Osteocyte (in vitro differentiated cells): ENCODE measurements at regions not wholly inside any gene's neighbourhood (a gene's known extent, or its start where the extent isn't known, plus 50 kb on each side); places are given as distances from the start of the nearest gene placed in this dataset.

Experiments
- DNase-seq: peaks from one replicate; pipeline ENCODE4 v3.0.0; 2021; ENCODE audit warnings: mixed read lengths; ENCODE audit not compliant: unreplicated experiment; ENCODE audit errors: extremely low spot score
- H3K27ac Mint-ChIP-seq: one replicate; pipeline ENCODE4 v1.8.0; 2021; ENCODE audit warnings: mild to moderate bottlenecking, mixed read lengths; ENCODE audit not compliant: unreplicated experiment
- H3K27me3 Mint-ChIP-seq: one replicate; pipeline ENCODE4 v1.8.0; 2021; ENCODE audit warnings: mixed read lengths; ENCODE audit not compliant: unreplicated experiment
- H3K36me3 Mint-ChIP-seq: one replicate; pipeline ENCODE4 v1.8.0; 2021; ENCODE audit warnings: mixed read lengths; ENCODE audit not compliant: unreplicated experiment
- H3K4me1 Mint-ChIP-seq: one replicate; pipeline ENCODE4 v1.8.0; 2021; ENCODE audit warnings: mixed read lengths; ENCODE audit not compliant: unreplicated experiment
- H3K4me3 Mint-ChIP-seq: one replicate; pipeline ENCODE4 v1.8.0; 2021; ENCODE audit warnings: mild to moderate bottlenecking, moderate library complexity, mixed read lengths; ENCODE audit not compliant: unreplicated experiment
- H3K9me3 Mint-ChIP-seq: one replicate; pipeline ENCODE4 v1.8.0; 2021; ENCODE audit warnings: mixed read lengths; ENCODE audit not compliant: unreplicated experiment
- TF ChIP-seq, protein P1 (sequence below): fragments of 200-600 bp; sonication (generic); IDR thresholded peaks from 2 replicates; pipeline ENCODE4 v1.5.0; 2021; ENCODE audit warnings: antibody characterized with exemption, mild to moderate bottlenecking, moderate library complexity

DNA sequence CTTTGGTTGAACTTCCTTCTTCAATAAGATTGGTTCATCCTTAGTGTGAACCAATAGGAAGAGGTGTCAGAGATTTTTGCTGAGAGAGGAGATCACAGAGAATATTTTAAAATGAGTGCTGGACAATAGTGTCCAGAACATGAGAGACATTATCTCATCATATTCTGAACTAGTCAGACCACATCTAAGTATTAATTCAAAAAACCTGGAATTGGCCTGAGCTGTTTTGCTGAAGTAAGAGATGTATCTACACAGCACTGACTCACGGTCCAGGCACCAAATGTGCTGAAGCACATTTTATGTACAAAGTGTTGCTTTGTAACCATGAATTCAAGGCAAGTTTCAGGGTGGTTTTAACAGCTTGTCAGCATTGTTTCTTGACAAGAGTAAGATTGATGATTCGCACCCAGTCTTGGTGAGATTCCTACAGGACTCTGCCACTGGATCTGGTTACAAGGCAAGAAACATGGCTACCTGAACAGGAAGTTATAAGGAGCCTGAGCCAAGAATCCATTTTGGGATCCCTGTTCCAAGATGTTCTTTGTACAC, 178.2 kb upstream of the HEY2 start:
- no peaks in the 10 kb centered on the region for H3K27me3 Mint-ChIP-seq
- H3K27ac Mint-ChIP-seq = no peak overlapping the region
- H3K9me3 Mint-ChIP-seq = no peaks in the 10 kb centered on the region
- no peak for DNase-seq
- no peaks in the 10 kb centered on the region for H3K36me3 Mint-ChIP-seq
- peaks cover 29% of the 10 kb centered on the region for H3K4me1 Mint-ChIP-seq
- no peak overlapping the region for H3K4me3 Mint-ChIP-seq
- TF ChIP-seq, protein P1, sequence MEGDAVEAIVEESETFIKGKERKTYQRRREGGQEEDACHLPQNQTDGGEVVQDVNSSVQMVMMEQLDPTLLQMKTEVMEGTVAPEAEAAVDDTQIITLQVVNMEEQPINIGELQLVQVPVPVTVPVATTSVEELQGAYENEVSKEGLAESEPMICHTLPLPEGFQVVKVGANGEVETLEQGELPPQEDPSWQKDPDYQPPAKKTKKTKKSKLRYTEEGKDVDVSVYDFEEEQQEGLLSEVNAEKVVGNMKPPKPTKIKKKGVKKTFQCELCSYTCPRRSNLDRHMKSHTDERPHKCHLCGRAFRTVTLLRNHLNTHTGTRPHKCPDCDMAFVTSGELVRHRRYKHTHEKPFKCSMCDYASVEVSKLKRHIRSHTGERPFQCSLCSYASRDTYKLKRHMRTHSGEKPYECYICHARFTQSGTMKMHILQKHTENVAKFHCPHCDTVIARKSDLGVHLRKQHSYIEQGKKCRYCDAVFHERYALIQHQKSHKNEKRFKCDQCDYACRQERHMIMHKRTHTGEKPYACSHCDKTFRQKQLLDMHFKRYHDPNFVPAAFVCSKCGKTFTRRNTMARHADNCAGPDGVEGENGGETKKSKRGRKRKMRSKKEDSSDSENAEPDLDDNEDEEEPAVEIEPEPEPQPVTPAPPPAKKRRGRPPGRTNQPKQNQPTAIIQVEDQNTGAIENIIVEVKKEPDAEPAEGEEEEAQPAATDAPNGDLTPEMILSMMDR = no peak

DNA sequence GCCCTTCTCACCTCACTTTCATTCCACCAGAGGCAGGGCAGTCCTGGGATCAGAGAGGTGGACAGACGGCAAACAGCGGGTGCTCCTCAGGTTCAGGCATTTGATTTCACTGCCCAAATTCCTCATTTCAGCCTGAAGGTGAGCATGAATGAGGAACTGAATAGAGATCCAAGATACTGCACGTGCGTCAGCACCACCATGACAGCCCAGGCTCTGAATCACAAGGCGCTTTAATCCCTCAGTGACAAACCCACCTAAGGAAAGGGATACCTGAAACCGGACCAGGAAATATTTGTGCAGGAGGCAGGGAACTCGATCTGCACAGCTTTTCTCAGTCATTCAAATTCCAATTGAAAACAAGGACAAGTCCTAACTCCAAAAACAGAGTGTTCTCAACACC, 174.8 kb upstream of the HEY2 start:
- H3K27ac Mint-ChIP-seq = no peak overlapping the region
- H3K4me3 Mint-ChIP-seq = no peak overlapping the region
- no peak for DNase-seq
- TF ChIP-seq, protein P1 = no peak
- H3K4me1 Mint-ChIP-seq = peaks cover 29% of the 10 kb centered on the region
- no peaks in the 10 kb centered on the region for H3K27me3 Mint-ChIP-seq
- no peaks in the 10 kb centered on the region for H3K9me3 Mint-ChIP-seq
- H3K36me3 Mint-ChIP-seq = no peaks in the 10 kb centered on the region

DNA sequence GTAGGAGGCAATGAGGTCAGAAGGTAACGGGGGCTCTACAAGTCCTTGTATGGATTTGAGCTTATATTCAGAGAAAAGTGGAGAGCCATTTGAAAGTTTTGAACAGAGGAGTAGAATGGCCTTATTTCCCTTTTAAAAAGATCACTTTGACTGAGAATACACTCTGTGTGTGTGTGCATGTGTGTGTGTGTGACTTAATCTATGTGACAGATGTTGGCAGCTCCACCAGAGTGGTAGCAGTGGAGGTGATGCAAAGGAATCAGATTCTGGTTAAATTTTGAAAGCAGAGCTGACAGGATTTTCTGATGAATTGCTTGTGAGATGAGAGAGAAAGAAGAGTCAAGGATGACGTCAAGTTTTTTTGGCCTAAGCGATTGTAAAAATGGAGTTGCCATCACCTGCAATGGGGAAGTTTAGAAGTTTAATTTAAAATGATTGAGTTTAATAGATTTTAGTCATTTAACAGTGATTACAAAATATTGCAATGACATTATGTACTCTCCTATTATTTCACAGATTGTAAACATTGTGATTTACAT, 172.2 kb upstream of the HEY2 start:
- no peak for DNase-seq
- H3K4me3 Mint-ChIP-seq = no peak overlapping the region
- TF ChIP-seq, protein P1 = no peak
- H3K27me3 Mint-ChIP-seq = no peaks in the 10 kb centered on the region
- no peaks in the 10 kb centered on the region for H3K9me3 Mint-ChIP-seq
- H3K36me3 Mint-ChIP-seq = no peaks in the 10 kb centered on the region
- H3K27ac Mint-ChIP-seq = no peak overlapping the region
- peaks cover 18% of the 10 kb centered on the region for H3K4me1 Mint-ChIP-seq

DNA sequence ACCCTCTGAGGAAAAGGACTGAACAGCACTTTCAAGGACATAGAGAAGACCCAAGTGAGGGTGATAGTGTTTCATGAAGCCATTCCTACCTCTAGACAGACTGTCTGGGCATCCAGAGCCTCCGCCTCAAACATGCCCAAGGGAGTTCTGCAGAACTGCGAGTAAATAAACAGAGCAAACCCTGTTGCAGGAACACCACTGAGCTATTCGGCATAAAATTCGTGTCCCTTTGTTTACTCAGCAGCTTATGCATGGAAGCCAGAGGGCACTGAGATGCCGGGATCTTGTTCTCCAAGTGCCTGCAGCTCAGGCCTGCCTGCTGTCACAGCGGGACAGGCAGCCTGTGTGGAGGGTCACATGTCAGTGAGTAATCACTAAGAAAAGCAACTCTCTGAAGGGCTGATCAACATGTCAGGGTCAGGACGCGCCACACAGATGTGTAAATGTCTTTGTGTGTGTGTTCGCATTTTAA, 164.9 kb upstream of the HEY2 start:
- Mint-ChIP-seq H3K4me3 (no peak overlapping the region), H3K27ac (peak overlapping the region; percentile 87), H3K27me3 (no peaks in the 10 kb centered on the region), H3K9me3 (peaks cover 2% of the 10 kb centered on the region), H3K4me1 (peaks cover 41% of the 10 kb centered on the region), H3K36me3 (no peaks in the 10 kb centered on the region)
- DNase-seq = peak; percentile 90
- TF ChIP-seq, protein P1 = peak; percentile 41

DNA sequence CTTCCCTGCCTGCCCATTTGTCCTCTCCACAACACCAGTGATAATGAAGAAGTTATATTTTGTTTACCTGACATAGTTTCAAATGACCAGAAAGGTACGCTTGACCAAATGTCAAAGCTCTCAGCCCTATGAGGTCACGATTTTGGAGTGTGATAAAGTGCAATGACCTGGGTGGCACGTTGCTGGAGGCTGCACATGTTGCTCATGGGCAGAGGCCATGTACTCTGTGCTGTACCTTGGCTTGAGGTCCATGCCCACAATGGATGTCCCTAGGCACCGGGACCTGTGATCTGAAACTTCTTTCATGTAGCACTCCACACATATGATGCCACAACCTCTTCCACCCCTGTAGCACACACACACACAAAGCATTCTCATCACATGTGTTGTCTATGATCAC, 164.0 kb upstream of the HEY2 start:
- Mint-ChIP-seq H3K4me3 (no peak overlapping the region), H3K4me1 (peaks cover 41% of the 10 kb centered on the region), H3K36me3 (no peaks in the 10 kb centered on the region), H3K27ac (peak overlapping the region; percentile 87), H3K9me3 (peaks cover 4% of the 10 kb centered on the region), H3K27me3 (no peaks in the 10 kb centered on the region)
- TF ChIP-seq, protein P1 = no peak
- DNase-seq = no peak
